ENCODE measurements at regions not wholly inside any gene's neighbourhood (a gene's known extent, or its start where the extent isn't known, plus 50 kb on each side); places are given as distances from the start of the nearest gene placed in this dataset.

DNA sequence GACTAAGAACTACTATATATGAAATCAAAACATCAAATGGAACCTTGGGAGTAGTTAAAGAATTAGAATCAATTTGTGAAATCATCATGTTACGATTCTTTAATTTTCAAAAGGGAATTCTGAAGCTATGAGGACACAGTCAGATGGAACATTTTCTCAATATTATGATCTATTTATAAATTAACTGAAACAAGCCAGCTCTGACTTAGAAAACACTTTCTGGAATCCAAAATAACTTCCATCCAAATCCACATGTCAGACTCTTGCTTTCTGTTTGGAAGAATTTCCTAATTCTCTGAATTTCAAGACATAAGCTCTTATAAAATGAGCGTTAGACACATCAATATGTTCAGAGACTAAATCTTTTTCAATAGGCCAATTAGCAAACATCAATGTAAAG lies 737.7 kb upstream of the SOX9 start:
- Histone ChIP-seq H3K79me2 (ENCODE audit: control insufficient read depth, insufficient read depth, low read length, poor library complexity) (no peaks in the 10 kb centered on the region), H3K14ac (ENCODE audit: low read length) (no peak overlapping the region), H2AFZ (ENCODE audit: insufficient read depth, low read length, poor library complexity) (no peak overlapping the region), H2BK5ac (ENCODE audit: low read depth, low read length, poor library complexity) (no peak overlapping the region), H2AK5ac (ENCODE audit: low read length) (no peak overlapping the region), H3K4me1 (ENCODE audit: control insufficient read depth in 1 of 2, insufficient read depth in 2 of 2, low read length in 2 of 2) (no peaks in the 10 kb centered on the region), H4K12ac (ENCODE audit: low read depth, low read length) (no peak overlapping the region), H3K4me2 (ENCODE audit: low read length) (no peak overlapping the region), H2BK120ac (ENCODE audit: insufficient read depth, low read length, poor library complexity) (no peak overlapping the region), H4K8ac (ENCODE audit: low read depth, low read length) (no peak overlapping the region), H4K91ac (ENCODE audit: low read depth, low read length) (no peak overlapping the region), H3K9ac (ENCODE audit: low read length) (no peak overlapping the region), H3K4ac (ENCODE audit: low read depth, low read length) (no peak overlapping the region), H3K79me1 (ENCODE audit: low read length) (no peaks in the 10 kb centered on the region), H3K18ac (ENCODE audit: low read length) (no peak overlapping the region), H3K4me3 (ENCODE audit: low read depth, low read length) (no peak overlapping the region), H2BK12ac (ENCODE audit: low read length) (no peak overlapping the region), H3K9me3 (ENCODE audit: insufficient read depth, low read depth, low read length) (no peaks in the 10 kb centered on the region), H3K27ac (ENCODE audit: low read depth, low read length) (no peak overlapping the region), H3K27me3 (ENCODE audit: insufficient read depth, low read length) (no peaks in the 10 kb centered on the region), H3K23ac (ENCODE audit: low read length) (no peak overlapping the region), H3K36me3 (ENCODE audit: control insufficient read depth in 1 of 2, insufficient read depth in 2 of 2, low read length in 2 of 2) (no peaks in the 10 kb centered on the region)
- no CpG with 5 or more reads among the region's 2 CpGs for WGBS (ENCODE audit: extremely low coverage, insufficient coverage, insufficient read length)
- no peak for DNase-seq

DNA sequence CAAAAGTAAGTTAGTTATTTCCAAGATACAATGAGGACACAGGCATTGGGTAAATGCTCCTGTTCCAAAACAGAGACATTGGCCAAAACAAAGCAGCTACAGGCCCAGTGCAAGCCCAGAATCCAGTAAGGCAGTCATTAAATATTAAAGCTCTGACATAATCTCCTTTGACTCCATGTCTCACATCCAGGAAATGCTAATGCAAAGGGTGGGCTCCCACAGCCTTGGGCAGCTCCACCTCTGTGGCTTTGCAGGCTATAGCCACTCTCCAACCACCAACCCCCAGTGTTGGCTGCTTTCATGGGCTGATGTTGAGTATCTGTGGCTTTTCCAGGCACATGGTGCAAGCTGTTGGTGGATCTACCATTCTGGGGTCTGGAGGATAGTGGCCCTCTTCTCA lies 733.4 kb upstream of the SOX9 start:
- Histone ChIP-seq H2BK120ac (ENCODE audit: insufficient read depth, low read length, poor library complexity) (no peak overlapping the region), H3K4me3 (ENCODE audit: low read depth, low read length) (no peak overlapping the region), H3K79me1 (ENCODE audit: low read length) (no peaks in the 10 kb centered on the region), H4K8ac (ENCODE audit: low read depth, low read length) (no peak overlapping the region), H3K4ac (ENCODE audit: low read depth, low read length) (no peak overlapping the region), H3K4me2 (ENCODE audit: low read length) (no peak overlapping the region), H2BK12ac (ENCODE audit: low read length) (no peak overlapping the region), H3K36me3 (ENCODE audit: control insufficient read depth in 1 of 2, insufficient read depth in 2 of 2, low read length in 2 of 2) (no peaks in the 10 kb centered on the region), H3K27me3 (ENCODE audit: insufficient read depth, low read length) (no peaks in the 10 kb centered on the region), H2AK5ac (ENCODE audit: low read length) (no peak overlapping the region), H3K27ac (ENCODE audit: low read depth, low read length) (no peak overlapping the region), H2BK5ac (ENCODE audit: low read depth, low read length, poor library complexity) (no peak overlapping the region), H3K23ac (ENCODE audit: low read length) (no peak overlapping the region), H3K18ac (ENCODE audit: low read length) (no peak overlapping the region), H4K91ac (ENCODE audit: low read depth, low read length) (no peak overlapping the region), H4K12ac (ENCODE audit: low read depth, low read length) (no peak overlapping the region), H3K9me3 (ENCODE audit: insufficient read depth, low read depth, low read length) (no peaks in the 10 kb centered on the region), H2AFZ (ENCODE audit: insufficient read depth, low read length, poor library complexity) (no peak overlapping the region), H3K9ac (ENCODE audit: low read length) (no peak overlapping the region), H3K4me1 (ENCODE audit: control insufficient read depth in 1 of 2, insufficient read depth in 2 of 2, low read length in 2 of 2) (no peaks in the 10 kb centered on the region), H3K14ac (ENCODE audit: low read length) (no peak overlapping the region), H3K79me2 (ENCODE audit: control insufficient read depth, insufficient read depth, low read length, poor library complexity) (no peaks in the 10 kb centered on the region)
- no peak for DNase-seq

DNA sequence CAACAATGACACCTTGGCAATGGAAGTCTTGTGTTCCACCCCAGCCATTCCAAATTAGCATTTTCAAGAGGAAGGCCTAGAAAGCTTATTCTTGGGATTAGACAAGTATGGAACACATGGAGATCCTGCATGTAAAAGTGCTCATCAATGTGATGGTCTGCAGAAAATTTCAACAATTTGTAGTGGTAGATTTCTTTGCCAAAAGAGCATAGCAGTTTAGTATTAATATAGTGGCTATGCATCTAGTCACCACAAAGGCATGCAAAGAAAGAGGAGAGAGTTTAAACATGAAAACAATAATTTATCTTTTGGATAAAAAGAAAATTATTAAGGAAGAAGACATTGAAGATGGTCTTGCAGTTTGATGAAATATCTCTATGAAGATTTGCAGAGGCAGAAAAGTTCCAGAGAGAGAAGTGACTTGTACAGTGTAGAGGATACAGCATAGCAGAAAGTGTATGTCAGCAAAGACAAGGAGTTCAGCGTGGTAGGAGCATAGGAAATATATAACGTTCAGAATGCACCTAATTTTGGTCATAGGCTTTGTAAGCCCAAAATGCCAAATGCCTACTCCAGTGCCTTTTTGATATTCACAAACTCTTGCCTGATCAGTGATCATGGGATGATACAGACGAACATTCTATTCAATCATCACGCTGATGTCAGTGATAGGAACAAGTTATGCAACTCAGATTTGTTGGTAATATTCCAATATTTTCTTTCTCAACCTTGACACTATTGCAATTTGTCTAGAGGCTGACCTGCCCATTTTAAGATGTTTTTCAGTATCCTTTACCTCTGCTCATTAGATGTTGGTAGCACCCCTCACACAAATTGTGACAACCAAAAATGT lies 727.9 kb upstream of the SOX9 start:
- no peak overlapping the region for H4K8ac ChIP-seq (ENCODE audit: low read depth, low read length)
- no peak overlapping the region for H4K12ac ChIP-seq (ENCODE audit: low read depth, low read length)
- H3K4me2 ChIP-seq (ENCODE audit: low read length), result no peak overlapping the region
- no peak overlapping the region for H3K4me3 ChIP-seq (ENCODE audit: low read depth, low read length)
- DNase-seq, result no peak
- no peak overlapping the region for H3K27ac ChIP-seq (ENCODE audit: low read depth, low read length)
- no peak overlapping the region for H2AFZ ChIP-seq (ENCODE audit: insufficient read depth, low read length, poor library complexity)
- no peak overlapping the region for H3K18ac ChIP-seq (ENCODE audit: low read length)
- no peak overlapping the region for H3K14ac ChIP-seq (ENCODE audit: low read length)
- H2BK120ac ChIP-seq (ENCODE audit: insufficient read depth, low read length, poor library complexity), result no peak overlapping the region
- no peak overlapping the region for H3K9ac ChIP-seq (ENCODE audit: low read length)
- H2AK5ac ChIP-seq (ENCODE audit: low read length), result no peak overlapping the region
- no peaks in the 10 kb centered on the region for H3K79me2 ChIP-seq (ENCODE audit: control insufficient read depth, insufficient read depth, low read length, poor library complexity)
- no CpG with 5 or more reads among the region's 4 CpGs for WGBS (ENCODE audit: extremely low coverage, insufficient coverage, insufficient read length)
- H3K4me1 ChIP-seq (ENCODE audit: control insufficient read depth in 1 of 2, insufficient read depth in 2 of 2, low read length in 2 of 2), result no peaks in the 10 kb centered on the region
- no peaks in the 10 kb centered on the region for H3K27me3 ChIP-seq (ENCODE audit: insufficient read depth, low read length)
- no peaks in the 10 kb centered on the region for H3K9me3 ChIP-seq (ENCODE audit: insufficient read depth, low read depth, low read length)
- no peak overlapping the region for H2BK5ac ChIP-seq (ENCODE audit: low read depth, low read length, poor library complexity)
- no peak overlapping the region for H2BK12ac ChIP-seq (ENCODE audit: low read length)
- H3K36me3 ChIP-seq (ENCODE audit: control insufficient read depth in 1 of 2, insufficient read depth in 2 of 2, low read length in 2 of 2), result no peaks in the 10 kb centered on the region
- H3K4ac ChIP-seq (ENCODE audit: low read depth, low read length), result no peak overlapping the region
- no peak overlapping the region for H3K23ac ChIP-seq (ENCODE audit: low read length)
- no peak overlapping the region for H4K91ac ChIP-seq (ENCODE audit: low read depth, low read length)
- H3K79me1 ChIP-seq (ENCODE audit: low read length), result no peaks in the 10 kb centered on the region

DNA sequence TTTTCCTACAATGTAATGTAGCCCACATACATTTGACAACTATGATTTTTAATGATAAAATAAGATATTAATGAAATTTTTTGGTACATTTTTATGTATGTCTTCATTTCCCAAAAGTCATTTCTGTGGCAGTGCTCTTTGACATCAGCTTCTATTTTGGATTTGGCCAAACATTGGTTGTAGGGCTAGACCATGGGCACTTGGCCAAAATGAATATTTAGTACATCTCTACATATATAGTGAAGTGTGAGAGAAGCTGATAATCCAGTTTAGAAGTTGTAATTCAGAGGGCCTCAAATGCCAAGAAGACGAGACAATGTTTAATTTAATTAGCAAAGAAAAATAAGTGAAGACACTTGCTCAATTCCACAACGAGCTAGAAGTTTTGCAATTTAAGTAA lies 724.9 kb upstream of the SOX9 start:
- no peak overlapping the region for H3K23ac ChIP-seq (ENCODE audit: low read length)
- no peak overlapping the region for H2BK120ac ChIP-seq (ENCODE audit: insufficient read depth, low read length, poor library complexity)
- no peaks in the 10 kb centered on the region for H3K9me3 ChIP-seq (ENCODE audit: insufficient read depth, low read depth, low read length)
- no peaks in the 10 kb centered on the region for H3K79me2 ChIP-seq (ENCODE audit: control insufficient read depth, insufficient read depth, low read length, poor library complexity)
- H2AFZ ChIP-seq (ENCODE audit: insufficient read depth, low read length, poor library complexity), result no peak overlapping the region
- H3K18ac ChIP-seq (ENCODE audit: low read length), result no peak overlapping the region
- H2BK5ac ChIP-seq (ENCODE audit: low read depth, low read length, poor library complexity), result no peak overlapping the region
- no peak overlapping the region for H2BK12ac ChIP-seq (ENCODE audit: low read length)
- H3K27me3 ChIP-seq (ENCODE audit: insufficient read depth, low read length), result no peaks in the 10 kb centered on the region
- no peak overlapping the region for H3K4me3 ChIP-seq (ENCODE audit: low read depth, low read length)
- H4K8ac ChIP-seq (ENCODE audit: low read depth, low read length), result no peak overlapping the region
- H4K91ac ChIP-seq (ENCODE audit: low read depth, low read length), result no peak overlapping the region
- no peaks in the 10 kb centered on the region for H3K79me1 ChIP-seq (ENCODE audit: low read length)
- H3K4me2 ChIP-seq (ENCODE audit: low read length), result no peak overlapping the region
- no peak overlapping the region for H2AK5ac ChIP-seq (ENCODE audit: low read length)
- H3K14ac ChIP-seq (ENCODE audit: low read length), result no peak overlapping the region
- no peak overlapping the region for H4K12ac ChIP-seq (ENCODE audit: low read depth, low read length)
- no peak for DNase-seq
- no CpG with 5 or more reads among the region's 2 CpGs for WGBS (ENCODE audit: extremely low coverage, insufficient coverage, insufficient read length)
- H3K36me3 ChIP-seq (ENCODE audit: control insufficient read depth in 1 of 2, insufficient read depth in 2 of 2, low read length in 2 of 2), result no peaks in the 10 kb centered on the region
- H3K4me1 ChIP-seq (ENCODE audit: control insufficient read depth in 1 of 2, insufficient read depth in 2 of 2, low read length in 2 of 2), result no peaks in the 10 kb centered on the region
- H3K9ac ChIP-seq (ENCODE audit: low read length), result no peak overlapping the region
- H3K4ac ChIP-seq (ENCODE audit: low read depth, low read length), result no peak overlapping the region
- H3K27ac ChIP-seq (ENCODE audit: low read depth, low read length), result no peak overlapping the region
